ENCODE measurements at regions not wholly inside any gene's neighbourhood (a gene's known extent, or its start where the extent isn't known, plus 50 kb on each side); places are given as distances from the start of the nearest gene placed in this dataset.

DNA sequence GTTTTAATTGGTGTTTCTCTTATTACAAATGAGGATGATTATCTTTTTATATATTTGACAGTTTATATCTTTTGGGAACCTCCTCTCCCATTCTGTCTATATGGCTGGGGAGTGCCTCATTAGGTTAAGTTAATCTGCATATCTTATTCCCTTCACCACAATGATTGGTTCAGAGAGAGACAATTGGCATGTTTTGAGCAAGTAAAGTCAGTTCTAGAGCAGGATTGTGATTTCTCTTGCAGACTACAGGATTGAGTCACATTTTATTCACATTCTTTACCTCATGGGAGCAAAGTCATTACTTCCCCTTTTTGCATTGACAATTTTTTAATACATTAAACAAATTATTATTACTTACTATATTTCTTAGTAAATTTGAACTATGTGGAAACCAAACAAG lies 345.6 kb downstream of the MDFIC start:
- no peak for DNase-seq
- TF ChIP-seq, protein P1, sequence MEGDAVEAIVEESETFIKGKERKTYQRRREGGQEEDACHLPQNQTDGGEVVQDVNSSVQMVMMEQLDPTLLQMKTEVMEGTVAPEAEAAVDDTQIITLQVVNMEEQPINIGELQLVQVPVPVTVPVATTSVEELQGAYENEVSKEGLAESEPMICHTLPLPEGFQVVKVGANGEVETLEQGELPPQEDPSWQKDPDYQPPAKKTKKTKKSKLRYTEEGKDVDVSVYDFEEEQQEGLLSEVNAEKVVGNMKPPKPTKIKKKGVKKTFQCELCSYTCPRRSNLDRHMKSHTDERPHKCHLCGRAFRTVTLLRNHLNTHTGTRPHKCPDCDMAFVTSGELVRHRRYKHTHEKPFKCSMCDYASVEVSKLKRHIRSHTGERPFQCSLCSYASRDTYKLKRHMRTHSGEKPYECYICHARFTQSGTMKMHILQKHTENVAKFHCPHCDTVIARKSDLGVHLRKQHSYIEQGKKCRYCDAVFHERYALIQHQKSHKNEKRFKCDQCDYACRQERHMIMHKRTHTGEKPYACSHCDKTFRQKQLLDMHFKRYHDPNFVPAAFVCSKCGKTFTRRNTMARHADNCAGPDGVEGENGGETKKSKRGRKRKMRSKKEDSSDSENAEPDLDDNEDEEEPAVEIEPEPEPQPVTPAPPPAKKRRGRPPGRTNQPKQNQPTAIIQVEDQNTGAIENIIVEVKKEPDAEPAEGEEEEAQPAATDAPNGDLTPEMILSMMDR (IDR thresholded peaks at IDR 0.05; ENCODE audit: low read length), result no peak
- TF ChIP-seq EZH2 (optimal IDR thresholded peaks at IDR 0.05; ENCODE audit: low read depth, low read length), result no peak
- no peak for TF ChIP-seq EZH2phosphoT487 (IDR thresholded peaks at IDR 0.05; ENCODE audit: low read length)

DNA sequence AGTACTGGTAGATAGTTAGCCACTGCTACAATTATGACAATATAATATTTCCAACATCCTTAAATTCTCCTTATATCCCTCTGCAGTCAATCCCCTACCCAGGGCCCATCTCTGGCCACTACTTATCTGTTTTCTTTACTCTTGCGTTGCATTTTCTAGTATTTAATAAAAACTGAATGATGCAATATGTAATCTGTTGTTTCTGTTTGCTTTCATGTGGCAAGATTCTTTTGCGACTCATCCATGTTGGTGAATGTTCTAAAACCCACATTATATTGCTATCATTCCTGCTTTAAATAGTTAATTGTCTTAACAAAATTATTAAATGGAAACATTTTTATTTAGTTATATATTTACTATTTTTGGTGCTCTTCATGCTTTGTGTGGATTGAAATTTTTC lies 338.5 kb downstream of the MDFIC start:
- Histone ChIP-seq H3K4me1 (ENCODE audit: low read length) (no peaks in the 10 kb centered on the region), H4K20me1 (ENCODE audit: insufficient read depth, low read length) (no peaks in the 10 kb centered on the region), H3K79me2 (ENCODE audit: low read length) (no peaks in the 10 kb centered on the region), H3K27me3 (replicated peaks; ENCODE audit: insufficient read depth, low read length) (no peaks in the 10 kb centered on the region), H3K4me3 (ENCODE audit: low read length) (no peak overlapping the region), H3F3A (ENCODE audit: insufficient read depth, low read length) (no peaks in the 10 kb centered on the region), H3K9me2 (replicated peaks; ENCODE audit: insufficient read depth, low read length) (no peaks in the 10 kb centered on the region), H2AFZ (ENCODE audit: low read length) (no peak overlapping the region), H3K27ac (ENCODE audit: low read length) (no peak overlapping the region), H3K9me3 (replicated peaks; ENCODE audit: insufficient read depth, low read length) (no peaks in the 10 kb centered on the region), H3K36me3 (replicated peaks; ENCODE audit: insufficient read depth, low read length) (no peaks in the 10 kb centered on the region), H3K4me2 (ENCODE audit: low read depth, low read length) (no peak overlapping the region), H3K9ac (ENCODE audit: low read length) (no peak overlapping the region)
- TF ChIP-seq EZH2 (optimal IDR thresholded peaks at IDR 0.05; ENCODE audit: low read depth, low read length) (no peak), EZH2phosphoT487 (IDR thresholded peaks at IDR 0.05; ENCODE audit: low read length) (no peak)
- TF ChIP-seq, protein P1 (IDR thresholded peaks at IDR 0.05; ENCODE audit: low read length), result no peak
- no peak for DNase-seq

More for the DNA sequence above, 345.6 kb downstream of the MDFIC start:
- no peak overlapping the region for H3K4me3 ChIP-seq (ENCODE audit: low read length)
- H3K27me3 ChIP-seq (replicated peaks; ENCODE audit: insufficient read depth, low read length), result no peaks in the 10 kb centered on the region
- H3K79me2 ChIP-seq (ENCODE audit: low read length), result no peaks in the 10 kb centered on the region
- H3K9ac ChIP-seq (ENCODE audit: low read length), result no peak overlapping the region
- no peak overlapping the region for H3K4me2 ChIP-seq (ENCODE audit: low read depth, low read length)
- no peaks in the 10 kb centered on the region for H3K9me3 ChIP-seq (replicated peaks; ENCODE audit: insufficient read depth, low read length)
- H2AFZ ChIP-seq (ENCODE audit: low read length), result no peak overlapping the region
- H3K27ac ChIP-seq (ENCODE audit: low read length), result no peak overlapping the region
- no peaks in the 10 kb centered on the region for H3K36me3 ChIP-seq (replicated peaks; ENCODE audit: insufficient read depth, low read length)
- no peaks in the 10 kb centered on the region for H3K9me2 ChIP-seq (replicated peaks; ENCODE audit: insufficient read depth, low read length)
- H4K20me1 ChIP-seq (ENCODE audit: insufficient read depth, low read length), result no peaks in the 10 kb centered on the region
- no peaks in the 10 kb centered on the region for H3F3A ChIP-seq (ENCODE audit: insufficient read depth, low read length)
- H3K4me1 ChIP-seq (ENCODE audit: low read length), result no peaks in the 10 kb centered on the region

DNA sequence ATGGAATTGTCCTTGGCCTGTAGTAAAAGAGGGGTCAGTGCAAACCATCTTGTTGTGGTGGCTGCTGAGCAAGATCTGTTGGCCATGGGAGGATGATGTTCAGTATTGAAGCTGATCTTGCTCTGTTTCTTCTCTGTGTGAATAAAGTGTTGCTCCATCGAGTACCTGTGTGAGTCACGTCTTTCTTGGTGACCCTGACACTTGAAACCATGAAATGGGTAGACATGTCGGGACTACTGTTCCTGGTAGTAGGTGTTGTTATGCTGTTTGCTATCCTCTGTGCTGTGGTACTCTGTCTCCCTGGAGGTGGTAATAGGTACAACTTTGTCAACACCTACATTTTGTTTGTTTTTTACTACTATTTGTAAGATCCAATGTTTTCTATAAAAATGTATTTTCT lies 330.6 kb downstream of the MDFIC start:
- Histone ChIP-seq H3K4me3 (ENCODE audit: low read length) (no peak overlapping the region), H3K9ac (ENCODE audit: low read length) (no peak overlapping the region), H3K27ac (ENCODE audit: low read length) (no peak overlapping the region), H3K36me3 (replicated peaks; ENCODE audit: insufficient read depth, low read length) (no peaks in the 10 kb centered on the region), H3K9me2 (replicated peaks; ENCODE audit: insufficient read depth, low read length) (no peaks in the 10 kb centered on the region), H3K4me2 (ENCODE audit: low read depth, low read length) (no peak overlapping the region), H3K4me1 (ENCODE audit: low read length) (no peaks in the 10 kb centered on the region), H3F3A (ENCODE audit: insufficient read depth, low read length) (no peaks in the 10 kb centered on the region), H3K79me2 (ENCODE audit: low read length) (no peaks in the 10 kb centered on the region), H3K27me3 (replicated peaks; ENCODE audit: insufficient read depth, low read length) (no peaks in the 10 kb centered on the region), H4K20me1 (ENCODE audit: insufficient read depth, low read length) (no peaks in the 10 kb centered on the region), H3K9me3 (replicated peaks; ENCODE audit: insufficient read depth, low read length) (no peaks in the 10 kb centered on the region), H2AFZ (ENCODE audit: low read length) (no peak overlapping the region)
- no peak for DNase-seq
- TF ChIP-seq EZH2 (optimal IDR thresholded peaks at IDR 0.05; ENCODE audit: low read depth, low read length), result no peak
- TF ChIP-seq EZH2phosphoT487 (IDR thresholded peaks at IDR 0.05; ENCODE audit: low read length), result no peak
- TF ChIP-seq, protein P1 (IDR thresholded peaks at IDR 0.05; ENCODE audit: low read length), result no peak
